ENCODE measurements at regions not wholly inside any gene's neighbourhood (a gene's known extent, or its start where the extent isn't known, plus 50 kb on each side); places are given as distances from the start of the nearest gene placed in this dataset.

GRCh38 chr2:111694700-111695101, 189.3 kb downstream of the ANAPC1 start:
- DNase-seq = no peak
- H3K36me3 ChIP-seq = no peaks in the 10 kb centered on the region
- H3K27ac ChIP-seq = no peak overlapping the region
- TF ChIP-seq POLR2A (IDR thresholded peaks at IDR 0.05) (no peak), CTCF (IDR thresholded peaks at IDR 0.05) (no peak)
- intact Hi-C loops (cut with DNase I) = no loop called here
- H3K4me1 ChIP-seq = peaks cover 7 to 13% of the 10 kb centered on the region in 2 donors
- no peaks in the 10 kb centered on the region for H3K27me3 ChIP-seq
- WGBS, 2 donors = 61 to 66% methylated on average over 3 of the region's 3 CpGs
- H3K4me3 ChIP-seq (replicated peaks in 1 of 3) = no peak overlapping the region
- H3K9me3 ChIP-seq = no peaks in the 10 kb centered on the region

GRCh38 chr2:111695441-111696007, 188.5 kb downstream of the ANAPC1 start:
- H3K9me3 ChIP-seq = no peaks in the 10 kb centered on the region
- H3K4me1 ChIP-seq = peaks cover 7 to 13% of the 10 kb centered on the region in 2 donors
- 89 to 95% methylated on average over 8 of the region's 8 CpGs for WGBS, 2 donors
- TF ChIP-seq CTCF (IDR thresholded peaks at IDR 0.05) (no peak), POLR2A (IDR thresholded peaks at IDR 0.05) (no peak)
- DNase-seq = no peak
- H3K4me3 ChIP-seq (replicated peaks in 1 of 3) = no peak overlapping the region
- no peak overlapping the region for H3K27ac ChIP-seq
- intact Hi-C loops (cut with DNase I) = no loop called here
- H3K36me3 ChIP-seq = no peaks in the 10 kb centered on the region
- H3K27me3 ChIP-seq = no peaks in the 10 kb centered on the region

GRCh38 chr2:111696226-111696625, 187.8 kb downstream of the ANAPC1 start:
- TF ChIP-seq CTCF (IDR thresholded peaks at IDR 0.05) (no peak), POLR2A (IDR thresholded peaks at IDR 0.05) (no peak)
- intact Hi-C loops (cut with DNase I) = no loop called here

GRCh38 chr2:111697560-111697959, 186.4 kb downstream of the ANAPC1 start:
- H3K36me3 ChIP-seq = no peaks in the 10 kb centered on the region
- H3K27me3 ChIP-seq = no peaks in the 10 kb centered on the region
- no peak for DNase-seq
- H3K27ac ChIP-seq = no peak overlapping the region
- H3K9me3 ChIP-seq = no peaks in the 10 kb centered on the region
- H3K4me3 ChIP-seq (replicated peaks in 1 of 3) = no peak overlapping the region
- WGBS, 2 donors = 88 to 95% methylated on average over 8 of the region's 8 CpGs
- intact Hi-C loops (cut with DNase I) = no loop called here
- TF ChIP-seq POLR2A (IDR thresholded peaks at IDR 0.05) (no peak), CTCF (IDR thresholded peaks at IDR 0.05) (no peak)
- peaks cover 7 to 23% of the 10 kb centered on the region in 2 donors for H3K4me1 ChIP-seq

More at GRCh38 chr2:111696226-111696625, 187.8 kb downstream of the ANAPC1 start:
- Histone ChIP-seq H3K9me3 (no peaks in the 10 kb centered on the region), H3K36me3 (no peaks in the 10 kb centered on the region), H3K27me3 (no peaks in the 10 kb centered on the region), H3K4me1 (peaks cover 7 to 13% of the 10 kb centered on the region in 2 donors), H3K4me3 (replicated peaks in 1 of 3) (no peak overlapping the region), H3K27ac (no peak overlapping the region)
- WGBS, 2 donors = 96 to 97% methylated on average over 3 of the region's 3 CpGs
- DNase-seq = no peak

- DNase-seq = no peak
- WGBS, 2 donors = 85 to 92% methylated on average over 4 of the region's 4 CpGs
- H3K4me1 ChIP-seq = peaks cover 7 to 26% of the 10 kb centered on the region in 2 donors
- H3K4me3 ChIP-seq (replicated peaks in 1 of 3) = no peak overlapping the region
- no peaks in the 10 kb centered on the region for H3K9me3 ChIP-seq
- H3K27me3 ChIP-seq = no peaks in the 10 kb centered on the region
- TF ChIP-seq POLR2A (IDR thresholded peaks at IDR 0.05) (no peak), CTCF (IDR thresholded peaks at IDR 0.05) (no peak)
- intact Hi-C loops (cut with DNase I) = no loop called here
- H3K36me3 ChIP-seq = no peaks in the 10 kb centered on the region
- no peak overlapping the region for H3K27ac ChIP-seq
Measured at GRCh38 chr2:111698089-111698488, 185.9 kb downstream of the ANAPC1 start.

Measured in thyroid gland (tissue), 4 donors.